Ureter (tissue), 1 donor: ENCODE measurements at regions not wholly inside any gene's neighbourhood (a gene's known extent, or its start where the extent isn't known, plus 50 kb on each side); places are given as distances from the start of the nearest gene placed in this dataset.

Source experiments
- DNase-seq: peaks from one replicate; pipeline ENCODE4 v3.0.0-alpha.2; 2020; ENCODE audit warnings: low spot score
- donor health status: DM: yes; HTN: yes; CAD: no.

GRCh38 chr2:45145073-45145899, 136.0 kb upstream of the SIX2 start:
- no peak for DNase-seq

DNA sequence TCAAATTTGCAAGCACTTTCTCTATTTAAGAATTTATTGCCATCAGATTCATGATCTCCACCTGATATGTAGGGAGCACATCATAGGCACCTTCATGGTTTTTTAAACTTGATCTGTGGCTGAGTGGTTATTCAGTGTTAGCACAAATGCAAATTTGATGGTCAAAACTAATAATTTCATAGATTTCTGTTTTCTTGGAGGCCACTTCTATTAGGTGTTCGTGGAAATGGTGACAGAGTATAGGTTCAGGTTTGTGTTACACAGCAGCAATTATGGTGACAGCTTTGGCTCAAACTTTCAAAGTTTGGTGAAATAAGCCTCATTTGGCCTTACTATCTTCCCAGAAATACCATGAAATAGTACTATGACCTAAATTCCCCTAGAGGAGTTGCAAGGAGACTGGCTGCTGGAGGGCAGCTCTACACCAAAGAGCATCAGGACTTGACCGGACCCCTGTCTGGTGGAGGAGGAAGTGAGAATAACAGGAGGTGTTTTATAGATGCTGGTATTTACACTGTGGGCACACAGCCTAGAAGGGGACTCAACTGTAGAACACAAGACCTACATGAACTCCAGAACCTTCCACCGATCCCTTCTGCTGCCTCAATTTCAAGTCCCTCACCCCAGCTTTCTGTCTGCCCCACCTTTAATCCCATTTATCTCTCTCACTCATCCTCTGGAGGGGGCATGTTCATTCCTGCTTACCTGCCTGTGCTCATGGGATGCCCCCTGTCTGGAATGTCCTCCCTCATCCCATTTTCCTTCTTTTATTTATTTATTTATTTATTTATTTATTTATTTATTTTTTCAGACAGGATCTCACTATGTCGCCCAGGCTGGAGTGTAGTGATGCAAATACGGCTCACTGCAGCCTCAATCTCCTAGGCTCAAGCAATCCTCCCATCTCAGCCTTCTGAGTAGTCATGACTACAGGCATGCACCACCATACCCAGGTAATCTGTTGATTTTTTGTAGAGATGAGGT, 132.9 kb upstream of the SIX2 start:
- no peak for DNase-seq

- no peak for DNase-seq
Measured at GRCh38 chr2:45140675-45141074, 131.4 kb upstream of the SIX2 start.

- no peak for DNase-seq
Measured at GRCh38 chr2:45138904-45139303, 129.7 kb upstream of the SIX2 start.

GRCh38 chr2:45137966-45138695, 128.9 kb upstream of the SIX2 start:
- DNase-seq, result no peak

DNA sequence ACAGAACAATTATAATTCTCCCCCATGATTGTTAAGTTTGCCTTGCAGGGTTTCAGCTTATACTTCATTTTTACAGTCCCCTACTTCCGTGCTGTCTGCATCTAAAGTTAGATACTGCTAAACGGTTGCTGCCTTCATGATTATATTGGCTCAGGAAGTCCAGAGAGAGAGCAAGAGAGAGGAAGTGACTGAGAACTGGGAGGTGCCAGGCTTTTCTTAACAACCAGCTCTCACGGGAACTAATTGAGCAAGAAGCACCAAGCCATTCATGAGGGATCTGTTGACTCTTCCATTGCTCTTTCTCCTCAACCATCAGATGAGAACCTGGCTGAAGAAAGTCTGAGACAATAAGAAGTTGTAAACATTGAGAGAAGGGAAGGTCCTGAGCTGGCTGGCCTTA, 125.5 kb upstream of the SIX2 start:
- DNase-seq, result no peak

DNA sequence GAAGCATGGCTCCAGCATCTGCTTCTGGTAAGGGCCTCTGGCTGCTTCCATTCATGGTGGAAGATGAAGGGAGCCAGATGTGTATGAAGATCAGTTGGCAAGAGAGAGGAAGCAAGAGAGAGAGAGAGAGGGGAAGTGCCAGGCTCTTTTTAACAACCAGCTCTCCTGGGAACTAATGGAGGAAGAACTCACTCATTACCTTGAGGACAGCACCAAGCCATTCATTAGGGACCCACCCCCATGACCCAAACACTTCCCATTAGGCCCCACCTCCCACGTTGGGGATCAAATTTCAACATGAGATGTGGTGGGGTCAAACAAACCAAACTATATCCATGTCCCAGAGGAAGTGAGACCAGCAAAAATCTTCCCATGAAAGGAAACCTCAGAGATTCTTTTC, 124.8 kb upstream of the SIX2 start:
- DNase-seq, result no peak

DNA sequence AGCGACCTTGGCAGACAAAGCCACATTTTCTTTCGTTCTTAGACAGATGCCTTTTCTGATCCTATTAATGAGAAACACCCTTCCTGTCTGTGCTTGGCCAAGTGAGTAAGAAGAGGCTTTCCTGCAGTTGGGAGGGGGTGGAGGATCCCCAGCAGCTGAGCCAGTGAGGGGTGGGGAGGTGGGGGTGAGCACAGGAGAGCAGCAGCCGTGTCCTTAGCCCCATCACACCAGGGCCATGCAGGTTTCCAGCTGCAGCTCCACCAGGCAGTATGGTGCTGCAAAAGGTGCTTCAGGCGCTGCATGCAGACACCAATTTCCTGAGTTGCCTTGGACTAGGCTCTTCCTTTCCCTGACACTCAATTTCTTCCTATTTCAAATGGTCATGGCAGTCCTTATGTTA, 123.3 kb upstream of the SIX2 start:
- no peak for DNase-seq

- DNase-seq, result no peak
Measured at GRCh38 chr2:45131587-45131986, 122.3 kb upstream of the SIX2 start.

- no peak for DNase-seq
Measured at GRCh38 chr2:45130736-45131135, 121.5 kb upstream of the SIX2 start.

- peak; percentile 65 for DNase-seq
Measured at GRCh38 chr2:45128580-45128997, 119.3 kb upstream of the SIX2 start.

DNA sequence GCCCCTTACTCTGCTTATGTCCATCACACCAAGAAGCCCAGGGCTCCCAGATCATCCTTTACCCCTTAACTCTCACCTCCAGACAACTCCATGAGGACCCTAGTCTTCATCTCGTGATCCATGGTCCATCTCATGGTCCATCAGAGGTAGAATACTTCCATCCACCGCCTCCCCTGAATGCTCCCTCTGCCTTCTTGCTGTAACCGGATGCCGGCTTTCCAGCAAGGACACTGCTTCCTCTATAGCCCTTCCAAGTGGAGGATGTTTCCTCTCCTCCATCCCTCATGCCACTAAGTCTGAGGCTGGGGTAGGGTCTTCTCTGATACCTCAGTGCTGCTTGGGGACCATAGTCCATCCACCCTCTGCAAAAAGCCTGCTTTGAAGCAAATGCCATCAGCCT, 118.6 kb upstream of the SIX2 start:
- no peak for DNase-seq

- no peak for DNase-seq
Measured at GRCh38 chr2:45127321-45127720, 118.1 kb upstream of the SIX2 start.

GRCh38 chr2:45125232-45125631, 116.0 kb upstream of the SIX2 start:
- DNase-seq, result no peak

GRCh38 chr2:45124456-45124855, 115.2 kb upstream of the SIX2 start:
- no peak for DNase-seq

- DNase-seq, result no peak
Measured at GRCh38 chr2:45123521-45124191, 114.4 kb upstream of the SIX2 start.

GRCh38 chr2:45123065-45123464, 113.8 kb upstream of the SIX2 start:
- no peak for DNase-seq

GRCh38 chr2:45121236-45121927, 112.1 kb upstream of the SIX2 start:
- no peak for DNase-seq

DNA sequence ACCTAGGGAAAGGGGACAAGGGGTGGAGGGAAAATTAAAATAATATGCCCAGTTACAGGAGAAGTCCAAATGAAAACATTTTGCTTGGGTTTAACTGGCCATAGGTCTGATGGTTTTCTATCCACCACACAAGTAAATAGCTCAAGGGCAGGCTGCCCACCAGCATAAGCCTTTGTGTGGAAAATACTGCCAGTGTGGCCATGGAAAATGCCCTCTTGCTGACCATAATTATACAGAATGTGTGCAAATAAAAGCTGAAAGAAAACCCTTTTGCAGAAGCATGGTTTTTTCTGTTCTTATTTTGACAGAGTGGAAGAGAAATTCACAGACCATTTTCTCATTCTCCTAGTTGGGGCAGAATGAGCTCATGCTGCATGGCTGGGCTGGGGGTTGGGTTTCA, 111.3 kb upstream of the SIX2 start:
- DNase-seq, result no peak

GRCh38 chr2:45119855-45120254, 110.6 kb upstream of the SIX2 start:
- no peak for DNase-seq

DNA sequence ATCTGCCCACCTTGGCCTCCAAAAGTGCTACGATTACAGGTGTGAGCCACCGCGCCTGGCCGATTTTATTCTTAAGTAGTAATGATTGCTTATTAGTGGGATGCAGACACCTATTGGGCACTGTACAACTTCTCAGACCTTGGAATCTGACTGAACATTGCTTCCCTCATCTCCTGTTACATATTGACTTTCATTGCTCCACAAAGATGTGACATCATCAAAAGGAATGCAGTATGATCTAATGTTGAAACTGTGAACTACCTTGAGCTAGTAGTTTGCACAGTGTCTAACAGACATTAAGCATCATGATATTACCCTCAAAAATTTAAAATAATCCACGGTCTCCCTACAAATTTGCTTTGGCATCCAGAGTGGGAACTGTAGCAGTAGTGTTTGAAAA, 109.8 kb upstream of the SIX2 start:
- DNase-seq, result no peak
